ENCODE measurements at regions not wholly inside any gene's neighbourhood (a gene's known extent, or its start where the extent isn't known, plus 50 kb on each side); places are given as distances from the start of the nearest gene placed in this dataset.

DNA sequence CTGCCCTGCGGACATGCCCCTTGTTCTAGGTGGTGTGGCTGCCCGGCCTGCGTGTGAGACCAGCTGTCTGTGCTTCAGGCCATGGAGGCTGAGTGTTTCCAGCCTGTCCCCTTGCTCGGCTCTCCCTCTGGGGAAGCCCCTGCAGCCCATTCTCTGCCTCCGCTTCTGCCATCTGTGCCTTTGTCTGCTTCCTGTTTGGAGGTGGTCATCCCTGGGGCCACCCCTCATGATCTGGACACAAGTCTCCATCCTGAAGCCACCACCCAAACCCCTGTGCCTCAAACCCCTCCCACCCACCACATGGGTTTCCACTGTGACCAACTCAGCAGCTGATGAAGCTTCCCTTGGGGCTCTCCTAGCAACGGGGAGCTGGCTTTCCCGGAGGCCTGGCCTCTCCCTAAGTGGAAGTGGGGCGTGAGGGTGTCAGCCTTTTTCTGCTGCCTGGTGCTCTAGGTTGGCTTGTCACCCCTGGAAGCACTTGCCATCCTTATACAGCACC lies 184.9 kb downstream of the SEC14L1 start:
- no peaks in the 10 kb centered on the region for H3K9me3 Mint-ChIP-seq
- H3K36me3 Mint-ChIP-seq, result no peaks in the 10 kb centered on the region
- peak overlapping the region; percentile 81 for H3K27ac Mint-ChIP-seq
- H3K27me3 Mint-ChIP-seq, result no peaks in the 10 kb centered on the region
- H3K4me1 Mint-ChIP-seq (ENCODE audit: unreplicated experiment), result peaks cover 37% of the 10 kb centered on the region
- DNase-seq (ENCODE audit: extremely low spot score, unreplicated experiment), result peak; percentile 44
- TF ChIP-seq, protein P1, sequence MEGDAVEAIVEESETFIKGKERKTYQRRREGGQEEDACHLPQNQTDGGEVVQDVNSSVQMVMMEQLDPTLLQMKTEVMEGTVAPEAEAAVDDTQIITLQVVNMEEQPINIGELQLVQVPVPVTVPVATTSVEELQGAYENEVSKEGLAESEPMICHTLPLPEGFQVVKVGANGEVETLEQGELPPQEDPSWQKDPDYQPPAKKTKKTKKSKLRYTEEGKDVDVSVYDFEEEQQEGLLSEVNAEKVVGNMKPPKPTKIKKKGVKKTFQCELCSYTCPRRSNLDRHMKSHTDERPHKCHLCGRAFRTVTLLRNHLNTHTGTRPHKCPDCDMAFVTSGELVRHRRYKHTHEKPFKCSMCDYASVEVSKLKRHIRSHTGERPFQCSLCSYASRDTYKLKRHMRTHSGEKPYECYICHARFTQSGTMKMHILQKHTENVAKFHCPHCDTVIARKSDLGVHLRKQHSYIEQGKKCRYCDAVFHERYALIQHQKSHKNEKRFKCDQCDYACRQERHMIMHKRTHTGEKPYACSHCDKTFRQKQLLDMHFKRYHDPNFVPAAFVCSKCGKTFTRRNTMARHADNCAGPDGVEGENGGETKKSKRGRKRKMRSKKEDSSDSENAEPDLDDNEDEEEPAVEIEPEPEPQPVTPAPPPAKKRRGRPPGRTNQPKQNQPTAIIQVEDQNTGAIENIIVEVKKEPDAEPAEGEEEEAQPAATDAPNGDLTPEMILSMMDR (conservative IDR thresholded peaks at IDR 0.05), result no peak
- H3K4me3 Mint-ChIP-seq, result peak overlapping the region; percentile 69

DNA sequence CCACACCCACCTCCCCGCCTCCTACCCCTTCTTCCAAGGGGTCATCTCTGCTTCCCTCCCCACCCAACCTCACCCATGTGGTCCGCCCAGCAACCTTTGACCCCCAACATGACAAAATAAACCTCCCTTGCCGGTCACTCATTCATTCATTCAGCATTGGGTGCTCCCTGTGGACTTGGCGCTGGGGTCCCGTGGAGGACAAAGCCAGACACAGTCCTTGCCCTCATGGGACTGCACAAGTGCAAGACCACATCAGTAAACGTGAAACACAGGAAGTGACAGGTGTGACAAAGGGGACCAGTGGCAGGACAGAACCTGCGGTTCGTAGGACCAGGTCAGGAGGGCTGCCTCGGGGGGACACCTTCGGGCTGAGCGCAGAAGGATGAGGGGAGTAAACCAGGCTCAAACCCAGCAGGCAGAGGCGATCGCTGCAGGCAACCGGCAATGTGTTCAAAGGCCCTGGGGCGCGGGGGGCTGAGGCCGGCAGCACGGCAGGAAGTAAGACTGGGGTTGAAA lies 185.4 kb downstream of the SEC14L1 start:
- Mint-ChIP-seq H3K27me3 (no peaks in the 10 kb centered on the region), H3K4me1 (ENCODE audit: unreplicated experiment) (peaks cover 37% of the 10 kb centered on the region), H3K36me3 (no peaks in the 10 kb centered on the region), H3K27ac (peak overlapping the region; percentile 8), H3K9me3 (no peaks in the 10 kb centered on the region), H3K4me3 (no peak overlapping the region)
- TF ChIP-seq, protein P1 (conservative IDR thresholded peaks at IDR 0.05), result no peak
- peak; percentile 51 for DNase-seq (ENCODE audit: extremely low spot score, unreplicated experiment)

DNA sequence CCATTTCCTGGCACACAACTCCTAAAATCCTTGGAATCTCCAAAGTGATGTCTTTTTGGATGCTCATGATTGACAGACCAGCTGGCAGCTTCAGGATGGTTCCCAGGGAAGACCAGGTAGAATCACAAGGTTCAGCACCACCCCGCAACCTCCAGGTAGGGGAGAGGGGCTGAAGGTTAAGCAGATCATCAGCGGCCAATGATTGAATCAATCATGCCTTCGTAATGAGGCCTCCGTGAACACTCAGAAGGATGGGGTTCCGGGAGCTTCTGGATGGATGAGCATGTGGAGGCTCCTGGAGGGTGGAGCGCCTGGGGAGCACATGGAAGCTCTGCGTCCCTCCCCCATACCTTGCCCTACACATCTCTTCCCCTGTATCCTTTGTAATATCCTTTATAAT lies 185.9 kb downstream of the SEC14L1 start:
- no peaks in the 10 kb centered on the region for H3K9me3 Mint-ChIP-seq
- no peaks in the 10 kb centered on the region for H3K27me3 Mint-ChIP-seq
- H3K27ac Mint-ChIP-seq, result peak overlapping the region; percentile 8
- TF ChIP-seq, protein P1 (conservative IDR thresholded peaks at IDR 0.05), result no peak
- no peaks in the 10 kb centered on the region for H3K36me3 Mint-ChIP-seq
- H3K4me1 Mint-ChIP-seq (ENCODE audit: unreplicated experiment), result peaks cover 42% of the 10 kb centered on the region
- DNase-seq (ENCODE audit: extremely low spot score, unreplicated experiment), result peak; percentile 45
- H3K4me3 Mint-ChIP-seq, result no peak overlapping the region

DNA sequence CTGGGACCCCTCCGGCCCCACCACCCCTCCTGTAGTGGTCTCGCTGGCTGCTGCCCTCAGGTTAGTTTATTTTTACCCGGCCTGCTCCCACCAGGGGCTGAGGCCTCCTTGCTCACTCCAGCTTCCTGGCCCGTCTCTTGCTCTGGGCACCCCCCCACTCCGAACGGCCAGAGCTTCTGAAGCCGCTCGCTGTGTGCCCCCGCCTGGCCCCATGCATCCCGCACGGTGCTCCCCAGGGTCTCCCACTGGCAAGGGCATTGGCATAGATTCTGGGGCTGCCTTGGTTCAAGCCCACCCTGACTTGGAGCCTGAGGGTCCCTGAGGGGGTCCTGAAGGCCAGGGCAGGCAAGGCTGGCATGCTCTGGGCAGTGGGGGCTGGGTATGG lies 186.4 kb downstream of the SEC14L1 start:
- H3K27me3 Mint-ChIP-seq, result no peaks in the 10 kb centered on the region
- TF ChIP-seq, protein P1 (conservative IDR thresholded peaks at IDR 0.05), result no peak
- H3K36me3 Mint-ChIP-seq, result no peaks in the 10 kb centered on the region
- no peak overlapping the region for H3K27ac Mint-ChIP-seq
- no peak overlapping the region for H3K4me3 Mint-ChIP-seq
- DNase-seq (ENCODE audit: extremely low spot score, unreplicated experiment), result peak; percentile 56
- H3K4me1 Mint-ChIP-seq (ENCODE audit: unreplicated experiment), result peaks cover 46% of the 10 kb centered on the region
- H3K9me3 Mint-ChIP-seq, result no peaks in the 10 kb centered on the region

DNA sequence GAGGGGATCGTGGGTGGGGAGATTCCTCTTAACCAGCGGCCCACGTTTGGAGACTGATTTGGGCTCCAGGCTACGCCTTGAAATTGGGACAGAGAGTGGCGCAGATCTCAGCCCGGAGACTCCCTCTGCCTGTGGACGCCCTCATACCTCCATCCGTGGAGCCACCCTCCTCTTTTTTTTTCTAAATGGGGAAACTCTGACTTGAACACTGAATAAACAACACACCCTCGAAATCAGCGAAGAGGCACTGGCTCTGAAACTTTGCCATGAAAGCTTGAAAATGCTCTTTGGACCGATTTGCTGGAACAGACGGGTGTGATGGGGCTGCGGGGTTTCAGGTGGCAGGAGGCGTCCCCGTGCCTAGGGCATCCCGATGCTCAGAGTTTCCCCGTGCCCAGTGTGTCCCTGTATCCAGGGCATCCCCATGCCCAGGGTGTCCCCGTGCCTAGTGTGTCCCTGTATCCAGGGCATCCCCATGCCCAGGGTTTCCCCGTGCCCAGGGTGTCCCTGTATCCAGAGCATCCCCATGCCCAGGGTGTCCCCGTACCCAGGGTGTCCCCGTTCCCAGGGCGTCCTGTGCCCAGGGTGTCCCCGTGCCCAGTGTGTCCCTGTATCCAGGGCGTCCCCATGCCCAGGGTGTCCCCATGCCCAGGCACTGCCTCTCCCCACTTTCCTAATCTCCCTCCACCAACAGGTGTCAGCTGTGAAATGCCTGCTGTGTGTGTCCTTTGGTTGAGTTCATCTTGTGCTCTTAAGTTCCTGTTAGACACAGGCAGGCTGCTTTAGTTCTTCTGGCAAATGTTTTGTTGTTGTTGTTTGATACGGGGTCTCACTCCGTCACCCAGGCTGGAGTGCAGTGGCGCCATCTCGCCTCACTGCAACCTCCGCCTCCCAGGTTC lies 187.0 kb downstream of the SEC14L1 start:
- no peaks in the 10 kb centered on the region for H3K27me3 Mint-ChIP-seq
- H3K4me3 Mint-ChIP-seq, result no peak overlapping the region
- DNase-seq (ENCODE audit: extremely low spot score, unreplicated experiment), result peak; percentile 59
- peaks cover 47% of the 10 kb centered on the region for H3K4me1 Mint-ChIP-seq (ENCODE audit: unreplicated experiment)
- H3K36me3 Mint-ChIP-seq, result no peaks in the 10 kb centered on the region
- H3K9me3 Mint-ChIP-seq, result no peaks in the 10 kb centered on the region
- no peak overlapping the region for H3K27ac Mint-ChIP-seq
- TF ChIP-seq, protein P1 (conservative IDR thresholded peaks at IDR 0.05), result no peak
